ENCODE measurements at regions not wholly inside any gene's neighbourhood (a gene's known extent, or its start where the extent isn't known, plus 50 kb on each side); places are given as distances from the start of the nearest gene placed in this dataset.

DNA sequence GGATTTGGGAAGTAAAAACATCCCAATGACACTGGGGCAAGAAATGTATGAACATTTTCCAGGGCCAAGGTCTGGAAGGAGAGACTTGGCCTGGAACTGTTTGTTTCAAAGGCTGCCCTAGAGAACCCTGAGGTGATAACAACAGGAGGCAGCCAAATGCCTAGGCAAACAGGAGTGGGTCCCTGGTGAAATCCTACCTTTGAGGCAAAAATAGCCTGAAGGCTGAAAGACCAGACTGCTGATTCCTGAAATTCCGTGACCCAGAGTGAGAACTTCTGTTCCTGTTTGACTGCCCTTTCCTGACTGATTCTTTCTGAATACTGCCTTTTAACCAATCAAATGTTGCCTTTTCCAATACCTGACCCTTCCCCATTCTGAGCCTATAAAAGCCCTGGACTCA, 196.4 kb downstream of the NSUN3 start:
- peak; percentile 1 for DNase-seq

DNA sequence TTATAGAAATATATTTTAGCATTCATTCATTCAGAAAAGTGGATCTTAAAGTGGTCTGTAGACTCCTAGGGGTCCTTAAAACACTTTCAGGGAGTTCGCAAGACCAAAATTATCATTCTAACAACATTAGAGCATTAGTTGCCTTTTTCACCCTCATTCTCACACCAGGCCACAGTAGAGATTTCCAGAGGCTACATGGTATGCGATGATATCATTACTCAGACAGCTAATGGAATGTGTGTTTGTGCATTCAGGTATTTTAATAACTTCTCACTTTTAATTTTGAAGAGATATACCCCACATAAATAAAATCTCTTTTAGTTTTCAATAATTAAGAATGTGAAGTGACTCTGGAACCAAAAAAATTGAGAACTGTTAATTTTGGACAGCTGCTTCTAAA, 206.9 kb downstream of the NSUN3 start:
- peak; percentile 74 for DNase-seq

DNA sequence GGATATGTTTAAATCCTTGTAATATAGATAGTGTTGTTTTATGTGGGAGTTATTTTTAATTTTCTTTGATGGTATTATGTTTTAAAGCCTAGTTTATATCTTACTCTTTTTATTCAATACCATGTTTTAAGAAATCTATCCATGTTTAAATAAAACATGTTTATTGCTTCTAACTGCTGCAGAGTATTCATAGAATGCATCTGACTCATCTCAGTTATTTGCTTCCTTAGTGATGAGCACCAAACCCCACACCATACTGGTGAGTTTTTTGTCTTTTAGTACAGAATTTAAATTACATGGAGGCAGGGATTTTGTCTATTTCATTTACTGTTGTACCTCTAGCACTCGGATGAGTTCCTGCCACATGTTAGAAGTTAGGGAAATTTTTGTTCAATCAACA, 209.2 kb downstream of the NSUN3 start:
- peak; percentile 22 for DNase-seq

DNA sequence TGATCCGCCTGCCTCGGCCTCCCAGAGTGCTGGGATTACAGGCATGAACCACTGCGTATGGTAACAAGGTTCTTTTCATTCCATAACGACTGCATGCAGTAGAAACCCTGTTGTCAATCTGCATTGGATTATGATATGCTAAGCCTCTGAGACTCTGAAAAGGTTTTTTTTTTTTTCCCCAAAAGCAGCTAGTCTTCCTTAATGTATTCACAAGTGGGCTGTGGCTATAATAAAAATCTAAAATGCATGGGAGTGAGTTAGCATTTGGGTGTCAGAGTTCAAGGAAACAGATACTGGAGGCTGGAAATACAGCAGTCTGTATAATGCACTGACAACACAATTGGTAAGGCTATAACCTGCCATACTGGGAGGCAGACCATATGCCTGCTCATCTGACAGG, 218.1 kb downstream of the NSUN3 start:
- DNase-seq = no peak

DNA sequence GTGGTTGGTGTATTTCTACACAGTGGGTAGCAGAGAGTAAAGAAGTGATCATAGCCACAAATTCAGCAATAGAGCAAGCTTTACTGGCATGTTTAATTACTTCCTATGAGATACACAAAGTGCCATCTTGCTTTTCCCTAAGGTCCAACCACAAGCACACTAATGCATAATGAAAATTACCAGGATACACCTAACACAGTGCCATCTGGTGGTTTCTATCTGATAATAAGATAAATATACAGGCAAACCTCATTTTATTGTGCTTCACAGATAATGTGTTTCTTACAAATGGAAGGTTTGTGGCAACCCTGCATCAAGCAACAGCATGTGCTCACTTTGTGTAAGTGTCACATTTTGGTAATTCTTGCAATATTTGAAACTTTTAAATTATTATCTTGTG, 223.0 kb downstream of the NSUN3 start:
- no peak for DNase-seq

DNA sequence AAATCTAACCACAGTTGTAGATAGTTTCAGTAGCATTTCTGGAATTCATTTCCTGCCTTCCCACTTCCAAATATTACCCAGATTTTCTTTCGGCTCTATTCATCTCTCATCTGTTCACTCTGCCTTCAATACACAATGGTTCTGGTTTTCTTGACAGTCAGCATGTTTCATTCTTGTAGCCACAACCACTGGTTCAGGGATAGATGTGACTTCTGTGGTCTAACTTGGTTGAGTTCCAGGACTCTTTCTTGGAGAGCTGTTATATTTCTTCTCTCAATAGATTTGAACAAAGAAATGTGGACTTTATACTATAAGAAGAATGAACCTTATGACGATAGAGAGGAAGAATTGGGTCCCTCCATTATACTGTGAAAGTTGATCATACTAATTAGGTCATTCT, 228.8 kb downstream of the NSUN3 start:
- DNase-seq = no peak

DNA sequence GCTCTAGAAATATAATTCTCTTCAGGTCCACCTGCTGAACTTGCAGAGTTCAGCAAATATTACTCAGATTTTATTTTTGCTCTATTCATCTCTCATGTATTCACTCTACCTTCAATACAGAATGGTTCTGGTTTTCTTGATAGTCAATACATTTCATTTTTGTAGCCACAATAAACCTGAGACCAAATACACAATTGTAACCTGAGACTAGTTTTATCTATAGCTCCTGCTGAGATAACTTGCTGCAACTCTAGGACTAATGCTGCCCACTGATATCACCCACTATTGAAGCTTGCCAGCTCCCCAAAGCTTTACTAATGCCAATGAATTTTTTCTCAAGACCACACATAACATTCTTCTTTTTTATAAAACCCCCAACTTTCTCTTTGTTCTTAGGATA, 229.3 kb downstream of the NSUN3 start:
- no peak for DNase-seq

DNA sequence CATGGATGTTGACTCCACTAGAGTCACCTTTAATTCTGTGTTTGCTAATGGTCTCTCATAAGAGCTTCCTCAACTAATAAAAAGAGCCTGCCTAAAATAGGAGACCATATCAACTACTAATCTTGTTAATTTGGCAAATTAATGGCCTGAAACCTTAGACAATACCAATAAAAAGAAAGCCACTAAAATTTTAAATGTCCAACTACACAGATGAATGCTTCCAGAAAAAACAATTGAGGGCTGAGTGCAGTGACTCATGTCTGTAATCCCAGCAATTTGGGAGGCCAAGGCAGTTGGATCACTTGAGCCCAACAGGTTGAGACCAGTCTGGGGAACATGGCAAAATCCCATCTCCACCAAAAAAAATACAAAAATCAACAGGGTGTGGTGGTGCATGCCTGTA, 230.9 kb downstream of the NSUN3 start:
- DNase-seq = no peak

DNA sequence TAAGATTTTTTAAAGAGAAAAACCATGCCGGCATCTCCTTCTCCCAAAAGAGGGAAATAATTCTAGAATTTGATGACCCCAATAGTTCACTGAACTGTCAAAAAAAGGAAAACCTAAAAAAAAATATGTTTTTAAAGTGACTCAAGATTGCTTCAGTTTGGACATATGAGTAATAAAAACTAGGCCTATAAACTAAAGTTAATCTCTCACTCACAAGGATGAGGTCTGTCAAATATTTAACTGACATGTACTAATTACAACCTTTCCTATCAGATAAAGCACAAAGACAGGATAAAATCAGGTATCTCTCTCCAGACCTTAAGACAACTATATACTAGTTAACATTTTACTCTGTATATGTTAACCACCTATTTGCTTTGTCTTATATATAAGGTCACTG, 231.9 kb downstream of the NSUN3 start:
- no peak for DNase-seq

DNA sequence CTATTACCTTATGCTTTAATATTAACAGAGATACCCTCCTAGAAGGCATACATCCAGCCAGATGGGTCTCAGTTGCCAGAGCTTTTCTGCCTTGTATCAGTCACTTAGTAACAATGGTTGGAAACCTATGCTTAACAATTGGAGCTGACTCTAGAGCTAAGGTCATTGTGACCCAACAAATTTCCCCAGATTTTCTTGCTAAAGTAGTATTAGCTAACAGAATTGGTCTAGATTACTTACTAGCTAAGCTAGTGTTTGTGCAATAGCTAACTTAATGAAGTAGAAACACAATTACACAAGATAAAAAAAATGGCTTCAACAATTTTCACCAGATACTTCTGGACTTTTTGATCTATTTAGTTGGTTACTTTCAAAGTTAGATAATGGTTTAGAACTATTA, 236.9 kb downstream of the NSUN3 start:
- DNase-seq = no peak

DNA sequence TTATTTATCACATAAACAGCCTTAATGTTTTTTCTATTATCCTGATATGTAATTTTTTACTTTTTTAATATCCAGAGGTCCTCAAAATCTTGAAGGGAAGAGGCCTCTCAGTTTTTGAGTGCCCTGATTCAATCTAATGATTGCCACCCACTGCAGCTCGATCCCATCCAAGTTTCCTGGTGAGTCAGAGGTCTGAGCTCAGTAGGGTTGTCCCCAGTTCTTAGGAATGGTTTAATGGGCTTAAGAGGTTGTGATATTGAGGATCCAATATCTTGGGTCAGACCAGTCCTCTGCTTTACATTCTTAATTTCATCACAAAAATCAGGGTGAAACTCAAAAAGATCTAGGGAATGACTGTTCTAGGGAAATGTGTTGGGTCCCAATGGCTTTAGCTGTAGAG, 238.5 kb downstream of the NSUN3 start:
- no peak for DNase-seq

DNA sequence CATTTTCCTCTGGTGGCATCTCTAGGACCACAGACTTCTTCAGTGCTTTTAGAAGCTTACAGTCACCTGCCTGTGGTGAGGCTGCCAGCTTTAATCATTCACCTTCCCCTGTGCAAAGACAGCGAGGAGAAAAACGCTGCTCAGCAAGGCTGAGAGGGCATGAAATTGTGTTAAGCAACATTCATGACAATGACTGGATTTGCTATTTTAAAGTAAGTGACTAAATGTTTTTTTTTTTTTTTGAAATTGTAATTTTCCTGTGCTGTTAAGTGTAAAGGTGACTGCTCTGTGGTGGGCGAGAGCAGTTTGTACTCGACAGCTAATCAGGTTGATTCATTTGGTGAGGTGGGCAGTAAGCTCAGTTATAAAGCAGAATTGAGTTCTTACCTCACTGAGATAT, 240.4 kb downstream of the NSUN3 start:
- DNase-seq = no peak

DNA sequence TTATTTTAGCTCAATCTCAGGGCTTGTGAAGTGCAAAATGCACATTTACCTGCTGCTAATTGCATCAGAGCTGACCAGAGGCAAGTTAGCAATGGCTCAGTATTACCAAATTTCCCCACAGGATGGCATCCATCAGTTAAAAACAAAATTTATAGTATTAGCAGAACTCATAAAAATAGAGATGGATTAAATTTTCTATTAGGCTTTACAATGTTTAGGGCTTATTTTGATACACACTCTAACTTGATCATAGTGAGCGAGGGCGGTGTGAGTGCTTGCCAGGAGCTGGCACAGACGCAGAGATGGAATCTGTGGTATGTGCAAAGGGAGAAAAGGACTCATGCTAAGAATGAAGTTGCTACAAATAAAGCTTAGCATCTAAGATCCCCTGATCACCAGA, 241.0 kb downstream of the NSUN3 start:
- peak; percentile 51 for DNase-seq

DNA sequence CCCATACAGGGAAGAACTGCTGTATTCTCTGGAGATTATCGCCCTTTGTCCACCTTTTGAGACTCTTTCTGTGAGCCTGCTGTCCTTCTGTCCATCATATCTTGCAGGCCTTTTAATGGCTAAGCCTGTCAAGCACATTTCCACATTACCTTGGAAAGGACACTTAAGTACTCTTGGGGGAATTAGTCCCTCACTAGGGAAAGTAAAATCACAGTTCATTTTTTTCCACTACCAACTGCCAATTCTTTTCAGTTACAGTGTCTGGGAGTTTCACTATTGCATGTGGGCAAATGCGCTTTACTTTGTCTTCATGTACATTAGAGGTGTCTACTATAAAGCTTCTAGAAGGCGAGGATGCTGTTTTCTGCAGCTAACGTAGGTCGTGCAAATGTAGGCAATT, 242.1 kb downstream of the NSUN3 start:
- DNase-seq = no peak

DNA sequence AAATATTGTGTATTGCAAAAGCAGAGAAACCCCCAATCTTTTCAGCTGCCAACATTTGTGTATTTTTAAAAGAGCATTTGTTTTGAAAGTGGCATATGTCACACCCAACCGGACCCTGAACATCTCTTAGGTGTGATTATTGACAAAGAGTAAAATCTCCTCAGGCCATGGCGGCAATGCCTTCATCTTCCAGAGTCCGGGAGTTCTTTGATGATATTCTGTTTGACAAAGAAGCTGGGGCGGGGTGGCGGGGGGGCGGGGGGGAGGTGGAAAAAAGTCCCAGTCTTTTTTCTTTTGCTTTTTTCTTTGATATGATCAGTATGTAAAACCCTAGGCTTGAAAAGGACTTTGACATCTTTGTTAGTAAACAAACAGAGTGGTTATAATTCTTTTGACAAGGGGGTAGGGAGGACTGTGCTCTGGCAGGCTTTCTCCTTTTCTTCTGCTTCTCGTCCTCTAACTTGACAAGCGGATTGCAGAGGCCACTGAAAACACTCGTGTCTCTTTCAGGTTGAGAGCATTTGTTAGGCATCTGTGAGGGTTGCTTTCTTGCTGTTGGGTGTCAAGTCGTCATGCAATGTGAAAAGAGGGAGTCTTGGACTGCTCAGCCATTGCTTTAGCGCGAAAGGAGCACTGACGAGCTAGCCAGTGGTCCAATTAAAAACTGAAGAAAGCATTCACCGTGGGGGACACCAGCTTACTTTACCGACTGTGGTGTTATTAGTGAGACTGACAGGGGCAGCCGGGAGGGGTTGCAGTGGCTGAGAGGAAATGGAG, 243.2 kb downstream of the NSUN3 start:
- DNase-seq = no peak

DNA sequence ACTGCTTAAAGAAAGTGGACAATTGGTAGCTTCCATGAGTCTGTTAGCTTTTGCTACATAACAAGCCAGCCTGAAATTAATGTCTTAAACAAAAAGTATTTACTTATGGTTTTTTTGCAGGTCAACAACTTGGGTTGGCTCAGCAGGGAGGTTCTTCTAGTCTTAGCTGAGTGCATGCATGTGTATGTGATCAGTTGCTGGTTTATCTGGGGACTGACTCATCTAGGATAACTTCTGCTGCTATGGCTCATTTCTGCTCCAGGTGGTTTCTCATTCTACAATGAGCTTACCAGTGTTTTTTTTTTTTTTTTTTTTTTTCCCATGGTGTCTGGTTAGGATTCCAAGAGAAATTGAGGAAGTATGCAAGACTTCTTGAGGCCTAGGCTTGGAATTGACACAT, 244.7 kb downstream of the NSUN3 start:
- DNase-seq = peak; percentile 55

DNA sequence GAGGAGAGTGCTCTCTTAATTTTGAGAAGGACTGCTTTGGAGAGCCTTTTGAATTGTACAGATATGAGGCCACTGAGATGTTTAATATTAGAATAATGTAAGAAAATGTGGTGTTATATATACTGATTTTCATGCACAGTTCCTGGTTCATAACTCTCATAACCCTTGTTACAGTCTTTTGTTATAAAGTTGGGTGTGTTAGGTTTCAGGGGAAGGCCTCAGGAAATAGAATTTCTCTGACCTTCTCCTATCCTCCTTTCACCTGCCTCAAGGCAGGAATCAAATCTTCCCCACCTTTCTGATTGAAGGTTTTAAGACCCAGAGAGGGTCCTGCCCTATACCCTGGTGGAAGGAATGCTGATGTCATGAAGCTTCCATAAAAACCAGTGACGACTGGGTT, 245.9 kb downstream of the NSUN3 start:
- no peak for DNase-seq

DNA sequence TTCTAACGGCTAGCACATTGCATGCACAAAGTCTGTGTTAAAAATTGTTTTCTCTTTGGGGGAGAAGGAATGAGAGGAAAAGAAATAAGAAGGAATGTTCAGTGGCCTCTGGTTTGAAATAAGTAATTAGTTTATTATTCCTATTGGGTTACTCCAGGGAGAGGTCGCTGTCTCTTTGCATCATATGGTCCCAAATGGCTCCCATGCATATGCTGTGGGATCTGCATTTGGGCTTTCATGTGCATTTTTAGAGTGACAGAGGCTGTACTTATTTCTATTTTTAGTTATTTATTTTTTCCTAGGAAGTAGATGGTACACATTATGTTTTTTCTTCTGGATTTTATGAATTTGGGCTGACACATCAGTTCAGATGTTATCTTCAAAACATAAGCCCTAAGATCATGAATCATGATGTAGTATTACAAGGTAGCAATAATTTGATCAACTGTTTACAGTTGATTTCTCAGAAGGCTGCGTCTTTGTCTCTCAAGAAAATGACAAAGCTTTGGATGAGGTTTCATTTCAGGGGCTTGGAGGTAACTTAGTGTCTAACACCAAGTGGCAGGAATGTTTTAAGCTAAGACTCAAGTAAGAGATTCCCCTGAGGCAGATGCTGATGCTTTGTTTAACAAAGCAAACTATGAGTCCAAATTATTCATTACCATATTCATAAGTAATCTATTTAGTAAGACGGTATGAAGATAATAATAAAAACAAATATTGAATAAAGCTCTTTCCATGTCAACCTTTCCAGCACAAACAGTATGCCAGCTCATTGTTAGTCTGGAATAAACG, 247.7 kb downstream of the NSUN3 start:
- DNase-seq = no peak

DNA sequence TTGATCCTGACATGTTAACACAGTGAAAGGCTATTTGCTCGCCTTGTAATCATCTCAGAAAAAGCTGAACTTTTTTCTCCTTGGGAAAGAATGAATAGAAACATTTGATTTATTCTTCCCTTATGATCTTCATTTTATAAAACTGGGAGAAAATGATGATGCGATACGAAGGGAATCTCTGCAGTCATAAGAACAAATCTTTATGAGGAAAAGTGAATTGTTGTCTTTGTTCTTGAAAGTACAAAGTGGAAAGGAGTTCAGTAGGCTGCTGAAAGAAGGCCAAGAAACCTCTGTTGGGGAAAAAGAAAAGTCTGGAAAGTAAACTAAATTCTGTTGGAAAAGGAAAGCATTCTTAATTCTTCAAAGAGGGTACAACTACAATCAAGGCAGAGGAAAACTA, 248.8 kb downstream of the NSUN3 start:
- no peak for DNase-seq

DNA sequence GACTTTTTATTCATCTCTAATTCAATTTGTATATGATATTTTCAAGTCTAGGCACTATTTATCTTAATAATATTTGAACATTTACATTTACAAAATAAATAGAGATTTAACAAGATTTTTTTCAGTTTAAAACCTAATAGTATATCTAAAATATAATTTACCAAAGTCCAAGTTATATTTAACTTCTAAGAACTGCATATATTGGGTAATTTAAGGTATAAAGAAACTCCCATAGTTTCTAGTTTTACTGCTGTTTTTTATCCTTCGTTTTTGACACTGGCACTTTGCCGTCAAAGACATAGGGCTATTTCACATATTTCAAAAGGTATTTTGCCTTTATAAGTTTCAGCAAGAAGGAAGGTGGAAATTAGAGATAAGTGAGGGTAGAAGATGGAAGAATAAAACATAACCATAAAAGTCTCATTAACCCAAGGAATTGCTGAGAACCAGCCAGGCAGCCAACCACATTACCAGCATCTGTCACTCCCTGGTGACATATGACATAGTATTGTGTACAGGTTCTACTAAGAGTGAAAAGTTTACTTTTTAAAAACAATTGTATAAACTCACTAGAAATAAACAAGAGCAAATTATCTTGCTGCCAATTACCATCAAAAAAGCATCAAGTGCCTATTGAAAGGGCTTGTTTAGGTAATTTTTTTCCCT, 251.5 kb downstream of the NSUN3 start:
- DNase-seq = no peak

DNA sequence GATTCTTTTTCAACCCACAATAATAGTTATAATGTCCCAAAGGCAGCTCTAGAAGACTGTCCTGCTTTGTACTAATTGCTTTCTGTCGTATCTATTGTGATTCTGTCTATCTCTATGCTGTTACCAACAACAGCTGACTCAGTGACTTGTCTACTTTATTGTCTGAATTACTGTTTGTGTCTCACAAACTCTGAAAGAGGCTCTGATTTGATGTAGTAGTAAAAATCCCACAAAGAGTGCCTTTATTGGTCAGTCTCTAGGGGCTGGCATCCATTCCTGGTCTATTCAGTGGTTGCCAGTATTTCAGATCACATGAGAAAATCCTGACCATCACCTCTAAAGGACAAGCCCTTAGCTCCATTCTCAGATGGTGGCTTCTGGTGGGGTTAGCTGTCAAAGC, 254.2 kb downstream of the NSUN3 start:
- DNase-seq = no peak

DNA sequence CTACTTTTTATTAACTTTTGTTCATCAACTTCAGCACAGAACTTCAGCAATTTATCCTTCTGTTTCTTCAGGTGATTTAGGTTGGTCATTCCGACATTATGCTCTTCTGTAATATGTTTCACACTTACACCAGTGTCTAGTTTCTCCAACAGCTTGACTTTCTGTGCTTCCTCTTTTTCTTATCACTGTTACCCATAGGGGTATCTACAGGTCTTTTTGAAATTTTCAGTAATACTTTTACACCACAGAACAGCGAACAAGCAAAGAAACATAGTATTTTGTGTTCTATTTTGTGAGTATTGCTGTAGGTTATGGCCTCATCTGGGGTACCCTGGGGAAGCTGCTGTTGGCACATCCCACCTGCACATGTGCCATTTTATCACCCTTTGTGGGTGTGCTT, 260.7 kb downstream of the NSUN3 start:
- no peak for DNase-seq

DNA sequence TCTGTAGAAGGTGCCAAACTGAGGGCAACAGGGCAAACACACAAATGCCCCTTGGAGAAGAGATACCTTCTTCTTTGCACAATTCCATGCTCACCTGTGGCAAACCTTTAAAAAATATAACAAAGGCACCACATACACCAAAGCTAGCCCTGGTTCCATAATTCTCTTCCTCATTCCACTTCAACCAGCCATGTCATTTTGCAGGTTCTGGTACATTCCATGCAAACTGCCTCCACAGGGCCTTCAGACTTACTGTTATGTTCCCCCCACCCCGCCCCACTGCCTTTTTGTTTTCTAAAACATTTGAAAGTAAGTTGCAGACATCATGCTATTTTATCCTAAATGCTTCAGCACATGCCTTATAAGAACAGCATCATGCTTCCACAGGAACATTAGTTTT, 269.0 kb downstream of the NSUN3 start:
- no peak for DNase-seq
